ENCODE measurements at regions not wholly inside any gene's neighbourhood (a gene's known extent, or its start where the extent isn't known, plus 50 kb on each side); places are given as distances from the start of the nearest gene placed in this dataset.

DNA sequence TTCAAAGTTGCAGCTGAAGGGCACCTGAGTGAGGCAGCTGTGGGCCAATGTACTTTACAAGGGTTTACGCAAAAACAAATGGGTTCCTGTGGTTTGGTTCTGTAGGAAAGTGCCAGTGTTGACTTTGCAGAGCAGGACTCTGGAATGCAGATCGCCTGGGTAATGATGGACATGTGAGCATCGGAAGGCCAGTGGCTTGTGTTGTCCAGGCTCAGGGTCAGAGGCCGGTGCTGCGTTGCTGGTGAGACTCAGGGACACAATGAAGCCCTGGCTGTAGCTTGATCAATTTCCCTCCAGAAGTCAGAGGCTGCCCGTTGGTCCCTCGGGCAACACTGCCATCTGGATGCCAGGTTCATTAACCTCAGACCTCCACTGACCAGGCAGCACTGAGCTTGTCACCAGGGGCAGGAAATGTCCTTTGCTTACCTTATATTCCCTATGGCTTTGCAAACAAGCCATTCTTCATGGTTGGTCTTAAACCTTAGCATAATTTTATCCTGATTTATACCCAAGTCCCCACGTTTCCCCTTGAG, 753.4 kb downstream of the QKI start:
- DNase-seq (ENCODE audit: extremely low spot score), result no peak
- TF ChIP-seq HDGF (IDR thresholded peaks at IDR 0.05; ENCODE audit: borderline replicate concordance) (no peak), ARNT (IDR thresholded peaks at IDR 0.05) (no peak), TARDBP (IDR thresholded peaks at IDR 0.05) (no peak), NFRKB (IDR thresholded peaks at IDR 0.05) (no peak), ZNF384 (IDR thresholded peaks at IDR 0.05) (no peak), FOXM1 (IDR thresholded peaks at IDR 0.05; ENCODE audit: borderline replicate concordance) (no peak), LEF1 (IDR thresholded peaks at IDR 0.05; ENCODE audit: borderline replicate concordance) (no peak), BHLHE40 (IDR thresholded peaks at IDR 0.05; ENCODE audit: borderline replicate concordance) (no peak), FOXK2 (IDR thresholded peaks at IDR 0.05) (no peak), L3MBTL2 (conservative IDR thresholded peaks at IDR 0.05) (no peak), CTBP1 (IDR thresholded peaks at IDR 0.05; ENCODE audit: borderline replicate concordance) (no peak), ELF4 (IDR thresholded peaks at IDR 0.05) (no peak), FOXA1 (IDR thresholded peaks at IDR 0.05) (no peak), SUZ12 (IDR thresholded peaks at IDR 0.05) (no peak)
- TF ChIP-seq, protein P1, sequence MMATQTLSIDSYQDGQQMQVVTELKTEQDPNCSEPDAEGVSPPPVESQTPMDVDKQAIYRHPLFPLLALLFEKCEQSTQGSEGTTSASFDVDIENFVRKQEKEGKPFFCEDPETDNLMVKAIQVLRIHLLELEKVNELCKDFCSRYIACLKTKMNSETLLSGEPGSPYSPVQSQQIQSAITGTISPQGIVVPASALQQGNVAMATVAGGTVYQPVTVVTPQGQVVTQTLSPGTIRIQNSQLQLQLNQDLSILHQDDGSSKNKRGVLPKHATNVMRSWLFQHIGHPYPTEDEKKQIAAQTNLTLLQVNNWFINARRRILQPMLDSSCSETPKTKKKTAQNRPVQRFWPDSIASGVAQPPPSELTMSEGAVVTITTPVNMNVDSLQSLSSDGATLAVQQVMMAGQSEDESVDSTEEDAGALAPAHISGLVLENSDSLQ (IDR thresholded peaks at IDR 0.05), result no peak
- POLR2A ChIA-PET, result no interaction called here
- CTCF ChIA-PET, result no interaction called here

DNA sequence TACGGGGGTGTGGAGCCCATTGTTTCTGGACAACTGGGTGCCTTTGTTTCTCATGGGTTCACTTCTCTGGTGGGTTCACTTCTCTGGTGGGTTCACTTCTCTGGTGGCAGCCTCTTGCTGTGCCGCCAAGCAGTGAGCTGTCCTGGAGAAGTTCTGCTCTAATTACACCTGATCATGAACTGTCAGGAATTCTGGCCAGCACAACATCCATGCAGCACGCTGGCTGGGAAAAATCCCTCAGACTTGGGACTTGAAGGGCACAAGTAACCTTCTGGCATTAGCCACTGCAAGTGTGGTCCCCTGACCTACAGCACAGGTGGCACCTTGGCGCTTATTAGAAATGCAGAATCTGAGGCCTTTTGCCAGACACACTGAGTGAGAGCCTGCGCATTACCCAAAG, 752.5 kb downstream of the QKI start:
- ChIA-PET CTCF (no interaction called here), POLR2A (no interaction called here)
- no peak for DNase-seq (ENCODE audit: extremely low spot score)
- TF ChIP-seq NFRKB (IDR thresholded peaks at IDR 0.05), result no peak
- no peak for TF ChIP-seq FOXK2 (IDR thresholded peaks at IDR 0.05)
- no peak for TF ChIP-seq L3MBTL2 (conservative IDR thresholded peaks at IDR 0.05)
- TF ChIP-seq, protein P1 (IDR thresholded peaks at IDR 0.05), result no peak
- no peak for TF ChIP-seq BHLHE40 (IDR thresholded peaks at IDR 0.05; ENCODE audit: borderline replicate concordance)
- no peak for TF ChIP-seq CTBP1 (IDR thresholded peaks at IDR 0.05; ENCODE audit: borderline replicate concordance)
- no peak for TF ChIP-seq TARDBP (IDR thresholded peaks at IDR 0.05)
- no peak for TF ChIP-seq ARNT (IDR thresholded peaks at IDR 0.05)
- TF ChIP-seq FOXA1 (IDR thresholded peaks at IDR 0.05), result no peak
- no peak for TF ChIP-seq SUZ12 (IDR thresholded peaks at IDR 0.05)
- no peak for TF ChIP-seq LEF1 (IDR thresholded peaks at IDR 0.05; ENCODE audit: borderline replicate concordance)
- TF ChIP-seq ZNF384 (IDR thresholded peaks at IDR 0.05), result no peak
- TF ChIP-seq ELF4 (IDR thresholded peaks at IDR 0.05), result no peak
- TF ChIP-seq SP1 (IDR thresholded peaks at IDR 0.05), result no peak
- TF ChIP-seq HDGF (IDR thresholded peaks at IDR 0.05; ENCODE audit: borderline replicate concordance), result no peak
- no peak for TF ChIP-seq FOXM1 (IDR thresholded peaks at IDR 0.05; ENCODE audit: borderline replicate concordance)

DNA sequence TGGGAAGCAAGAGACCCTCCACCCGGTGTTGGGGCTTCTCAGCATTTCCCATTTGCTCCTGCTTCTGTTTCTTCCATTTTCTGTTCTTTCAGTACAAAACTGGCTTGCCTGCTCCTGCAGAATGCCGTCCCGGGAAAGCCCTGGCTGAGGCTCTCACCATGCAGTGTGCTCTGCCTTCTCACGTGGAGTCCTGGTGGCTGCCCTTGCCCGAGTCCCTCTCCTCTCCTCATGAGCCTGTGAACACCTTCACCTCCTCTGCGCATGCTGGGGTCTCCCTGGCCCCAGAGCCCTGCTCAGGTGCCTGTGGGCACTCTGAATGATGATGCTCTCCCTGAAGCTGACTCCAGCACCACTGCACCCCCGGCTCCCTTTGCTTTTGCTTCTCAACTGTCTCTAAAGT, 752.0 kb downstream of the QKI start:
- ChIA-PET POLR2A (no interaction called here), CTCF (no interaction called here)
- no peak for DNase-seq (ENCODE audit: extremely low spot score)
- TF ChIP-seq ELF4 (IDR thresholded peaks at IDR 0.05) (no peak), ARNT (IDR thresholded peaks at IDR 0.05) (no peak)

DNA sequence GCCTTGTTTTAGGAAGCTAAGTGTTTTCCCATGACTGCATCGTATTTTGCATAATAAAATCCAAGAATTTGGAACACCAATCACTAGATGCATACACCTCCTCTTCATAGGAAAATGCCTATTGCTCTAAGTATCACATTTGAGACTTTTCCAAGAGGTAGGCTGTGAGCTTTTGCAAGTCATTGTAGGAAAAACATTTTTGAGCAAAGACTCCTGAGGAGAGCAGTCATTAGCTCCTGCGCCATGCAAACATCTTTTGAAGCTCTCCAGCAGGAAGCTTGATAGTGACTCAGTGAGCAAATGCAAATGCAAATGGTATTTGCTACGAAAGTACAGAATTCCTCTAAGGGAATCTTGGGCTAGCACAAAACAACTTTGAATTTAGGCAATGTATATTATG, 750.4 kb downstream of the QKI start:
- no peak for DNase-seq (ENCODE audit: extremely low spot score)
- ChIA-PET POLR2A (no interaction called here), CTCF (interaction anchor here (0.6 kb wide), 1 partner anchor 67 kb away, joined by 3 read pairs; no protein-coding TSS in a partner anchor)
- TF ChIP-seq ZNF384 (IDR thresholded peaks at IDR 0.05) (no peak), ELF4 (IDR thresholded peaks at IDR 0.05) (no peak)

DNA sequence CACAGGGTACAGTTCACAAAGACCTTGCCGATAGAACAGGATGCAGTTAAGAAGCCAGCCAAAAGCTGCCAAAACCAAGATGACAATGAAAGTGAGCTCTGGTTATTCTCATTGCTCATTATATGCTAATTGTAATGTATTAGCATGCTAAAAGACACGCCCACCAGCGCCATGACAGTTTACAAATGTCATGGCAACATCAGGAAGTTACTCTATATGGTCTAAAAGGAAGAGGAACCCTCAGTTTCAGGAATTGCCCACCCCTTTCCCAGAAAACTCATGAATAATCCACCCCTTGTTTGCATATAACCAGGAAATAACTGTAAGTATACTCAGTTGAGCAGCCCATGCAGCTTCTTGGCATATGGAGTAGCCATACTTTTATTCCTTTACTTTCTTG, 748.7 kb downstream of the QKI start:
- no peak for DNase-seq (ENCODE audit: extremely low spot score)
- CTCF ChIA-PET, result no interaction called here
- TF ChIP-seq LEF1 (IDR thresholded peaks at IDR 0.05; ENCODE audit: borderline replicate concordance) (no peak), FOXA1 (IDR thresholded peaks at IDR 0.05) (no peak), TARDBP (IDR thresholded peaks at IDR 0.05) (no peak), HDGF (IDR thresholded peaks at IDR 0.05; ENCODE audit: borderline replicate concordance) (no peak), CTBP1 (IDR thresholded peaks at IDR 0.05; ENCODE audit: borderline replicate concordance) (no peak), BHLHE40 (IDR thresholded peaks at IDR 0.05; ENCODE audit: borderline replicate concordance) (no peak), SUZ12 (IDR thresholded peaks at IDR 0.05) (no peak), SP1 (IDR thresholded peaks at IDR 0.05) (no peak), NFRKB (IDR thresholded peaks at IDR 0.05) (no peak), L3MBTL2 (conservative IDR thresholded peaks at IDR 0.05) (no peak), ARNT (IDR thresholded peaks at IDR 0.05) (no peak), ELF4 (IDR thresholded peaks at IDR 0.05) (no peak), ZNF384 (IDR thresholded peaks at IDR 0.05) (no peak), FOXM1 (IDR thresholded peaks at IDR 0.05; ENCODE audit: borderline replicate concordance) (no peak)
- POLR2A ChIA-PET, result no interaction called here

DNA sequence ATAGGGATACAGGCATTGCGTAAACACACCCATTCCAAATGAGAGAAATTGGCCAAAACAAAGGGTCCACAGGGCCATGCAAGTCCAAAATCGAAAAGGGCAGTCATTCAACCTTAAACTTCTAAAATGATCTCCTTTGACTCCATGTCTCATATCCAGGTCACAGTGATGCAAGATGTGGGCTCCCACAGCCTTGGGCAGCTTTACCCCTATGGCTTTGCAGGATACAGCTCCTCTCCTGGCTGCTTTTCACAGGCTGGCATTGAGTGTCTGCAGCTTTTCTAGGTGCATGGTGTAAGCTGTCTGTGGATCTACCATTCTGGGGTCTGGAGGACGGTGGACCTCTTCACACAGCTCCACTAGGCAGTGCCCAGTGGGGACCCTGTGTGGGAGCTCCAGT, 744.5 kb downstream of the QKI start:
- TF ChIP-seq BHLHE40 (IDR thresholded peaks at IDR 0.05; ENCODE audit: borderline replicate concordance), result no peak
- TF ChIP-seq SP1 (IDR thresholded peaks at IDR 0.05), result no peak
- no peak for TF ChIP-seq TARDBP (IDR thresholded peaks at IDR 0.05)
- TF ChIP-seq ELF4 (IDR thresholded peaks at IDR 0.05), result no peak
- TF ChIP-seq LEF1 (IDR thresholded peaks at IDR 0.05; ENCODE audit: borderline replicate concordance), result no peak
- TF ChIP-seq, protein P1 (IDR thresholded peaks at IDR 0.05), result no peak
- no peak for TF ChIP-seq L3MBTL2 (conservative IDR thresholded peaks at IDR 0.05)
- no peak for TF ChIP-seq SUZ12 (IDR thresholded peaks at IDR 0.05)
- no peak for TF ChIP-seq FOXM1 (IDR thresholded peaks at IDR 0.05; ENCODE audit: borderline replicate concordance)
- no peak for TF ChIP-seq NFRKB (IDR thresholded peaks at IDR 0.05)
- no peak for TF ChIP-seq FOXA1 (IDR thresholded peaks at IDR 0.05)
- no peak for TF ChIP-seq HDGF (IDR thresholded peaks at IDR 0.05; ENCODE audit: borderline replicate concordance)
- no peak for TF ChIP-seq ZNF384 (IDR thresholded peaks at IDR 0.05)
- no peak for TF ChIP-seq CTBP1 (IDR thresholded peaks at IDR 0.05; ENCODE audit: borderline replicate concordance)
- no peak for TF ChIP-seq FOXK2 (IDR thresholded peaks at IDR 0.05)
- no peak for TF ChIP-seq ARNT (IDR thresholded peaks at IDR 0.05)
- ChIA-PET CTCF (no interaction called here), POLR2A (no interaction called here)
- DNase-seq (ENCODE audit: extremely low spot score), result no peak

Data from HEK293T (cell line).